NCI-H2227 (cell line): ENCODE measurements at regions not wholly inside any gene's neighbourhood (a gene's known extent, or its start where the extent isn't known, plus 50 kb on each side); places are given as distances from the start of the nearest gene placed in this dataset.

ENCODE experiments used
- DNase-seq: peaks from one replicate; lab custom pipeline; 2025; ENCODE audit not compliant: unreplicated experiment; lab: John Stamatoyannopoulos, UW

GRCh38 chr14:27075503-27075902 is 477.7 kb upstream of the NOVA1 start:
- no peak for DNase-seq

- no peak for DNase-seq
Observed at GRCh38 chr14:27077214-27077613, 479.4 kb upstream of the NOVA1 start.

- peak; percentile 7 for DNase-seq
Observed at GRCh38 chr14:27077710-27078109, 479.9 kb upstream of the NOVA1 start.

- no peak for DNase-seq
Observed at GRCh38 chr14:27078191-27078590, 480.4 kb upstream of the NOVA1 start.

- no peak for DNase-seq
Observed at GRCh38 chr14:27079716-27080115, 481.9 kb upstream of the NOVA1 start.

GRCh38 chr14:27085500-27085899 is 487.7 kb upstream of the NOVA1 start:
- no peak for DNase-seq

GRCh38 chr14:27090716-27091115 is 492.9 kb upstream of the NOVA1 start:
- DNase-seq: no peak

- no peak for DNase-seq
Observed at GRCh38 chr14:27091973-27092372, 494.1 kb upstream of the NOVA1 start.

GRCh38 chr14:27096091-27096490 is 498.3 kb upstream of the NOVA1 start:
- DNase-seq: no peak

- DNase-seq: no peak
Observed at GRCh38 chr14:27098451-27098850, 500.6 kb upstream of the NOVA1 start.

- DNase-seq: no peak
Observed at GRCh38 chr14:27114180-27114579, 516.3 kb upstream of the NOVA1 start.

GRCh38 chr14:27123162-27123561 is 525.3 kb upstream of the NOVA1 start:
- DNase-seq: no peak

- no peak for DNase-seq
Observed at GRCh38 chr14:27127838-27128237, 530.0 kb upstream of the NOVA1 start.

- no peak for DNase-seq
Observed at GRCh38 chr14:27134200-27134599, 536.4 kb upstream of the NOVA1 start.

GRCh38 chr14:27145170-27145569 is 547.3 kb upstream of the NOVA1 start:
- no peak for DNase-seq

GRCh38 chr14:27148143-27148542 is 550.3 kb upstream of the NOVA1 start:
- no peak for DNase-seq

- no peak for DNase-seq
Observed at GRCh38 chr14:27164139-27164538, 566.3 kb upstream of the NOVA1 start.

- no peak for DNase-seq
Observed at GRCh38 chr14:27175489-27175888, 577.7 kb upstream of the NOVA1 start.

- DNase-seq: no peak
Observed at GRCh38 chr14:27181333-27181732, 583.5 kb upstream of the NOVA1 start.

GRCh38 chr14:27184427-27184826 is 586.6 kb upstream of the NOVA1 start:
- DNase-seq: no peak

- DNase-seq: no peak
Observed at GRCh38 chr14:27186048-27186447, 588.2 kb upstream of the NOVA1 start.

- no peak for DNase-seq
Observed at GRCh38 chr14:27187136-27187535, 589.3 kb upstream of the NOVA1 start.

GRCh38 chr14:27190296-27190695 is 592.5 kb upstream of the NOVA1 start:
- no peak for DNase-seq

GRCh38 chr14:27199272-27199671 is 601.4 kb upstream of the NOVA1 start:
- no peak for DNase-seq
